CD14-positive monocyte (primary cell): ENCODE measurements at regions not wholly inside any gene's neighbourhood (a gene's known extent, or its start where the extent isn't known, plus 50 kb on each side); places are given as distances from the start of the nearest gene placed in this dataset.

Source experiments
- DNase-seq, 3 donors: peaks; one replicate each; pipeline ENCODE4 v3.0.0-alpha.2; 2011 to 2022
- H2AFZ ChIP-seq: 2 replicates; pipeline ENCODE4 v1.6.0; 2012; ENCODE audit warnings: mild to moderate bottlenecking, low read depth, low read length, inconsistent platforms; ENCODE audit not compliant: insufficient read depth, poor library complexity, severe bottlenecking
- H3K27ac ChIP-seq, 2 donors: 1 replicate in 1 of 2; 2 replicates in 1 of 2; pipeline ENCODE4 v1.5.1; 2012 to 2013; ENCODE audit warnings: low read length in 2 of 2, control low read depth in 1 of 2, inconsistent platforms in 1 of 2, low read depth in 1 of 2, mild to moderate bottlenecking in 1 of 2
- H3K27me3 ChIP-seq, 2 donors: one replicate each; pipeline versions ENCODE4 v1.6.0 to v1.6.1; 2011 to 2013; ENCODE audit warnings: low read length in 2 of 2; ENCODE audit not compliant: control insufficient read depth in 2 of 2, insufficient read depth in 2 of 2
- H3K36me3 ChIP-seq, 2 donors: replicated peaks in 1 of 2; 1 replicate in 1 of 2; 2 replicates in 1 of 2; pipeline versions ENCODE4 v1.5.1 to v1.6.1; 2012 to 2013; ENCODE audit warnings: low read length in 2 of 2, control low read depth in 1 of 2, inconsistent platforms in 1 of 2, mild to moderate bottlenecking in 1 of 2; ENCODE audit not compliant: insufficient read depth in 2 of 2, control insufficient read depth in 1 of 2
- H3K4me1 ChIP-seq, 2 donors: 1 replicate in 1 of 2; 2 replicates in 1 of 2; pipeline versions ENCODE4 v1.5.1 to v1.6.1; 2012 to 2013; ENCODE audit warnings: low read length in 2 of 2, control low read depth in 1 of 2, inconsistent platforms in 1 of 2, mild to moderate bottlenecking in 1 of 2, moderate library complexity in 1 of 2; ENCODE audit not compliant: insufficient read depth in 2 of 2, control insufficient read depth in 1 of 2
- H3K4me2 ChIP-seq: replicated peaks from 2 replicates; pipeline ENCODE3; 2012; ENCODE audit warnings: low read length, moderate library complexity, mild to moderate bottlenecking; ENCODE audit not compliant: poor library complexity, severe bottlenecking; ENCODE audit errors: extremely low read depth
- H3K4me3 ChIP-seq, 3 experiments: fragments of 200-600 bp in 1 of 3; sonication (generic) in 1 of 3; replicated peaks in 1 of 3; 1 replicate in 2 of 3; 2 replicates in 1 of 3; pipeline ENCODE4 v1.5.1; 2011 to 2013; ENCODE audit warnings: low read length in 3 of 3, mild to moderate bottlenecking in 3 of 3, control low read depth in 2 of 3, low read depth in 2 of 3, inconsistent platforms in 1 of 3, moderate library complexity in 1 of 3
- H3K79me2 ChIP-seq: 2 replicates; pipeline ENCODE4 v1.6.0; 2012; ENCODE audit warnings: mild to moderate bottlenecking, control low read depth, inconsistent platforms, low read length, moderate library complexity; ENCODE audit not compliant: insufficient read depth
- H3K9ac ChIP-seq: 2 replicates; pipeline ENCODE4 v1.6.0; 2017; ENCODE audit warnings: low read length, mild to moderate bottlenecking; ENCODE audit not compliant: insufficient read depth, poor library complexity, severe bottlenecking
- H3K9me3 ChIP-seq, 2 donors: replicated peaks in 1 of 2; 1 replicate in 1 of 2; 2 replicates in 1 of 2; pipeline versions ENCODE4 v1.5.1 to v1.6.1; 2012 to 2013; ENCODE audit warnings: low read length in 2 of 2, control low read depth in 1 of 2; ENCODE audit not compliant: control insufficient read depth in 1 of 2, insufficient read depth in 1 of 2
- H4K20me1 ChIP-seq: 2 replicates; pipeline ENCODE4 v1.6.0; 2012; ENCODE audit warnings: mild to moderate bottlenecking, low read length, control low read depth, moderate library complexity; ENCODE audit not compliant: insufficient read depth
- H3K27ac Mint-ChIP-seq, 7 donors: one replicate each; pipeline ENCODE4 v1.8.0; 2020; ENCODE audit warnings: mild to moderate bottlenecking in 7 of 7, mixed read lengths in 7 of 7, moderate library complexity in 6 of 7, inconsistent platforms in 2 of 7
- H3K27me3 Mint-ChIP-seq, 3 donors: one replicate each; pipeline ENCODE4 v1.8.0; 2021 to 2022; ENCODE audit warnings: low read depth in 3 of 3, mild to moderate bottlenecking in 3 of 3, mixed read lengths in 3 of 3, moderate library complexity in 3 of 3, inconsistent platforms in 1 of 3
- H3K36me3 Mint-ChIP-seq, 2 donors: one replicate each; pipeline ENCODE4 v1.8.0; 2020; ENCODE audit warnings: mixed read lengths in 2 of 2, inconsistent platforms in 1 of 2, mild to moderate bottlenecking in 1 of 2
- H3K4me1 Mint-ChIP-seq: one replicate; pipeline ENCODE4 v1.8.0; 2020; ENCODE audit warnings: mild to moderate bottlenecking, mixed read lengths
- H3K4me3 Mint-ChIP-seq, 2 donors: one replicate each; pipeline ENCODE4 v1.8.0; 2020; ENCODE audit warnings: mild to moderate bottlenecking in 2 of 2, mixed read lengths in 2 of 2, moderate library complexity in 1 of 2
- H3K9me3 Mint-ChIP-seq, 7 donors: one replicate each; pipeline ENCODE4 v1.8.0; 2020 to 2022; ENCODE audit warnings: mixed read lengths in 7 of 7, mild to moderate bottlenecking in 6 of 7, moderate library complexity in 6 of 7, inconsistent platforms in 2 of 7
- CTCF ChIP-seq: fragments of 200-600 bp; IDR thresholded peaks from one replicate; pipeline ENCODE4 v1.8.0; 2022; ENCODE audit warnings: antibody characterized with exemption, mild to moderate bottlenecking
- intact Hi-C, 2 donors: fragments of 100-400 bp; cut with micrococcal nuclease; formaldehyde crosslinking; loops; one replicate each; pipeline versions ENCODE4 v1.15.0 to v1.15.1; 2023

GRCh38 chr2:53397085-53397484, 370.5 kb upstream of the CHAC2 start:
- Histone ChIP-seq H3K27ac (no peak overlapping the region), H2AFZ (no peak overlapping the region), H3K36me3 (no peaks in the 10 kb centered on the region), H3K79me2 (no peaks in the 10 kb centered on the region), H3K27me3 (no peaks in the 10 kb centered on the region), H3K4me1 (no peaks in the 10 kb centered on the region), H3K9ac (no peak overlapping the region), H3K9me3 (peaks cover 5 to 7% of the 10 kb centered on the region in 2 donors), H4K20me1 (no peaks in the 10 kb centered on the region), H3K4me2 (no peak overlapping the region), H3K4me3 (no peak overlapping the region)
- Mint-ChIP-seq H3K4me3 (no peak overlapping the region), H3K27ac (no peak overlapping the region), H3K4me1 (no peaks in the 10 kb centered on the region), H3K27me3 (peaks cover 0 to 1% (median under 1%) of the 10 kb centered on the region in 3 donors), H3K9me3 (peaks cover 2 to 7% (median 5%) of the 10 kb centered on the region in 7 donors), H3K36me3 (no peaks in the 10 kb centered on the region)
- TF ChIP-seq CTCF: no peak
- intact Hi-C loops: no loop called here
- DNase-seq: no peak

GRCh38 chr2:53381271-53381670, 386.3 kb upstream of the CHAC2 start:
- no peak for TF ChIP-seq CTCF

More at GRCh38 chr2:53381271-53381670, 386.3 kb upstream of the CHAC2 start:
- Histone ChIP-seq H3K27me3 (no peaks in the 10 kb centered on the region), H3K36me3 (no peaks in the 10 kb centered on the region), H4K20me1 (no peaks in the 10 kb centered on the region), H3K9ac (no peak overlapping the region), H3K4me3 (no peak overlapping the region), H2AFZ (no peak overlapping the region), H3K4me1 (no peaks in the 10 kb centered on the region), H3K27ac (no peak overlapping the region), H3K4me2 (no peak overlapping the region), H3K79me2 (no peaks in the 10 kb centered on the region), H3K9me3 (peaks cover under 1 to 5% of the 10 kb centered on the region in 2 donors)
- Mint-ChIP-seq H3K27me3 (no peaks in the 10 kb centered on the region), H3K4me1 (no peaks in the 10 kb centered on the region), H3K27ac (no peak overlapping the region), H3K36me3 (no peaks in the 10 kb centered on the region), H3K9me3 (peaks cover 0 to 7% (median 2%) of the 10 kb centered on the region in 7 donors), H3K4me3 (no peak overlapping the region)
- no peak for DNase-seq
- intact Hi-C loops: no loop called here
